ENCODE measurements at regions not wholly inside any gene's neighbourhood (a gene's known extent, or its start where the extent isn't known, plus 50 kb on each side); places are given as distances from the start of the nearest gene placed in this dataset.

- WGBS (ENCODE audit: insufficient coverage, low lambda C conversion rate), result 80% methylated on average over 1 of the region's 2 CpGs
- DNase-seq, result no peak
- no peaks in the 10 kb centered on the region for H3K9me3 ChIP-seq (ENCODE audit: control insufficient read depth, low read depth, low read length)
- no peak overlapping the region for H3K4me3 ChIP-seq (ENCODE audit: low read length)
- no peaks in the 10 kb centered on the region for H3K27me3 ChIP-seq (ENCODE audit: control insufficient read depth, insufficient read depth, low read length)
- H3K27ac ChIP-seq (ENCODE audit: low read length), result no peak overlapping the region
- no peaks in the 10 kb centered on the region for H3K36me3 ChIP-seq (ENCODE audit: control insufficient read depth, insufficient read depth, low read length)
- no peaks in the 10 kb centered on the region for H3K4me1 ChIP-seq (ENCODE audit: control insufficient read depth, insufficient read depth, low read length)
Observed at GRCh38 chr7:7044806-7045205, 137.5 kb upstream of the C1GALT1 start.

GRCh38 chr7:7048213-7048612, 134.1 kb upstream of the C1GALT1 start:
- H3K9me3 ChIP-seq (ENCODE audit: control insufficient read depth, low read depth, low read length), result no peaks in the 10 kb centered on the region
- no peaks in the 10 kb centered on the region for H3K27me3 ChIP-seq (ENCODE audit: control insufficient read depth, insufficient read depth, low read length)
- 60% methylated on average over 1 of the region's 4 CpGs for WGBS (ENCODE audit: insufficient coverage, low lambda C conversion rate)
- H3K36me3 ChIP-seq (ENCODE audit: control insufficient read depth, insufficient read depth, low read length), result no peaks in the 10 kb centered on the region
- H3K27ac ChIP-seq (ENCODE audit: low read length), result no peak overlapping the region
- H3K4me3 ChIP-seq (ENCODE audit: low read length), result no peak overlapping the region
- peaks cover 5% of the 10 kb centered on the region for H3K4me1 ChIP-seq (ENCODE audit: control insufficient read depth, insufficient read depth, low read length)
- no peak for DNase-seq

- Histone ChIP-seq H3K36me3 (ENCODE audit: control insufficient read depth, insufficient read depth, low read length) (no peaks in the 10 kb centered on the region), H3K27ac (ENCODE audit: low read length) (peak overlapping the region; percentile 42), H3K9me3 (ENCODE audit: control insufficient read depth, low read depth, low read length) (no peaks in the 10 kb centered on the region), H3K4me1 (ENCODE audit: control insufficient read depth, insufficient read depth, low read length) (peaks cover 5% of the 10 kb centered on the region), H3K4me3 (ENCODE audit: low read length) (no peak overlapping the region), H3K27me3 (ENCODE audit: control insufficient read depth, insufficient read depth, low read length) (no peaks in the 10 kb centered on the region)
- peak; percentile 19 to 61 for DNase-seq
- WGBS (ENCODE audit: insufficient coverage, low lambda C conversion rate), result no CpG with 5 or more reads among the region's 4 CpGs
Observed at GRCh38 chr7:7051206-7051877, 131.0 kb upstream of the C1GALT1 start.

- no peaks in the 10 kb centered on the region for H3K27me3 ChIP-seq (ENCODE audit: control insufficient read depth, insufficient read depth, low read length)
- no peaks in the 10 kb centered on the region for H3K9me3 ChIP-seq (ENCODE audit: control insufficient read depth, low read depth, low read length)
- no peak overlapping the region for H3K27ac ChIP-seq (ENCODE audit: low read length)
- peaks cover 5% of the 10 kb centered on the region for H3K4me1 ChIP-seq (ENCODE audit: control insufficient read depth, insufficient read depth, low read length)
- WGBS (ENCODE audit: insufficient coverage, low lambda C conversion rate), result 0% methylated on average over 1 of the region's 8 CpGs
- H3K4me3 ChIP-seq (ENCODE audit: low read length), result no peak overlapping the region
- DNase-seq, result no peak
- H3K36me3 ChIP-seq (ENCODE audit: control insufficient read depth, insufficient read depth, low read length), result no peaks in the 10 kb centered on the region
Observed at GRCh38 chr7:7054252-7054830, 128.0 kb upstream of the C1GALT1 start.

- no peak overlapping the region for H3K27ac ChIP-seq (ENCODE audit: low read length)
- H3K4me3 ChIP-seq (ENCODE audit: low read length), result no peak overlapping the region
- no peaks in the 10 kb centered on the region for H3K4me1 ChIP-seq (ENCODE audit: control insufficient read depth, insufficient read depth, low read length)
- H3K9me3 ChIP-seq (ENCODE audit: control insufficient read depth, low read depth, low read length), result no peaks in the 10 kb centered on the region
- no peaks in the 10 kb centered on the region for H3K36me3 ChIP-seq (ENCODE audit: control insufficient read depth, insufficient read depth, low read length)
- no CpG with 5 or more reads among the region's 10 CpGs for WGBS (ENCODE audit: insufficient coverage, low lambda C conversion rate)
- no peaks in the 10 kb centered on the region for H3K27me3 ChIP-seq (ENCODE audit: control insufficient read depth, insufficient read depth, low read length)
- DNase-seq, result no peak
Observed at GRCh38 chr7:7060828-7061599, 121.3 kb upstream of the C1GALT1 start.

- no peaks in the 10 kb centered on the region for H3K4me1 ChIP-seq (ENCODE audit: control insufficient read depth, insufficient read depth, low read length)
- no peak overlapping the region for H3K4me3 ChIP-seq (ENCODE audit: low read length)
- 83% methylated on average over 1 of the region's 8 CpGs for WGBS (ENCODE audit: insufficient coverage, low lambda C conversion rate)
Observed at GRCh38 chr7:7077945-7078344, 104.4 kb upstream of the C1GALT1 start.

GRCh38 chr7:7080802-7081201, 101.5 kb upstream of the C1GALT1 start:
- H3K27ac ChIP-seq (ENCODE audit: low read length), result no peak overlapping the region
- no peaks in the 10 kb centered on the region for H3K27me3 ChIP-seq (ENCODE audit: control insufficient read depth, insufficient read depth, low read length)
- no peak for DNase-seq
- no peaks in the 10 kb centered on the region for H3K4me1 ChIP-seq (ENCODE audit: control insufficient read depth, insufficient read depth, low read length)
- 60% methylated on average over 1 of the region's 2 CpGs for WGBS (ENCODE audit: insufficient coverage, low lambda C conversion rate)
- no peaks in the 10 kb centered on the region for H3K9me3 ChIP-seq (ENCODE audit: control insufficient read depth, low read depth, low read length)
- no peak overlapping the region for H3K4me3 ChIP-seq (ENCODE audit: low read length)
- no peaks in the 10 kb centered on the region for H3K36me3 ChIP-seq (ENCODE audit: control insufficient read depth, insufficient read depth, low read length)

More at GRCh38 chr7:7077945-7078344, 104.4 kb upstream of the C1GALT1 start:
- Histone ChIP-seq H3K27ac (ENCODE audit: low read length) (no peak overlapping the region), H3K9me3 (ENCODE audit: control insufficient read depth, low read depth, low read length) (no peaks in the 10 kb centered on the region), H3K27me3 (ENCODE audit: control insufficient read depth, insufficient read depth, low read length) (no peaks in the 10 kb centered on the region), H3K36me3 (ENCODE audit: control insufficient read depth, insufficient read depth, low read length) (no peaks in the 10 kb centered on the region)
- no peak for DNase-seq

- H3K27ac ChIP-seq (ENCODE audit: low read length), result no peak overlapping the region
- no peak for DNase-seq
- no peaks in the 10 kb centered on the region for H3K36me3 ChIP-seq (ENCODE audit: control insufficient read depth, insufficient read depth, low read length)
- no CpG with 5 or more reads among the region's 1 CpG for WGBS (ENCODE audit: insufficient coverage, low lambda C conversion rate)
- no peaks in the 10 kb centered on the region for H3K27me3 ChIP-seq (ENCODE audit: control insufficient read depth, insufficient read depth, low read length)
- no peaks in the 10 kb centered on the region for H3K9me3 ChIP-seq (ENCODE audit: control insufficient read depth, low read depth, low read length)
- H3K4me3 ChIP-seq (ENCODE audit: low read length), result no peak overlapping the region
- H3K4me1 ChIP-seq (ENCODE audit: control insufficient read depth, insufficient read depth, low read length), result no peaks in the 10 kb centered on the region
Observed at GRCh38 chr7:7090460-7090859, 91.9 kb upstream of the C1GALT1 start.

- Histone ChIP-seq H3K9me3 (ENCODE audit: control insufficient read depth, low read depth, low read length) (no peaks in the 10 kb centered on the region), H3K27ac (ENCODE audit: low read length) (no peak overlapping the region), H3K27me3 (ENCODE audit: control insufficient read depth, insufficient read depth, low read length) (no peaks in the 10 kb centered on the region), H3K36me3 (ENCODE audit: control insufficient read depth, insufficient read depth, low read length) (no peaks in the 10 kb centered on the region), H3K4me1 (ENCODE audit: control insufficient read depth, insufficient read depth, low read length) (peaks cover 14% of the 10 kb centered on the region), H3K4me3 (ENCODE audit: low read length) (no peak overlapping the region)
- no peak for DNase-seq
- WGBS (ENCODE audit: insufficient coverage, low lambda C conversion rate), result 71% methylated on average over 1 of the region's 1 CpG
Observed at GRCh38 chr7:7098280-7098818, 84.0 kb upstream of the C1GALT1 start.

GRCh38 chr7:7099584-7100014, 82.7 kb upstream of the C1GALT1 start:
- peak overlapping the region; percentile 16 for H3K27ac ChIP-seq (ENCODE audit: low read length)
- H3K27me3 ChIP-seq (ENCODE audit: control insufficient read depth, insufficient read depth, low read length), result no peaks in the 10 kb centered on the region
- H3K4me3 ChIP-seq (ENCODE audit: low read length), result no peak overlapping the region
- peaks cover 14% of the 10 kb centered on the region for H3K4me1 ChIP-seq (ENCODE audit: control insufficient read depth, insufficient read depth, low read length)
- DNase-seq, result peak; percentile 74 to 84
- no peaks in the 10 kb centered on the region for H3K36me3 ChIP-seq (ENCODE audit: control insufficient read depth, insufficient read depth, low read length)
- no peaks in the 10 kb centered on the region for H3K9me3 ChIP-seq (ENCODE audit: control insufficient read depth, low read depth, low read length)
- WGBS (ENCODE audit: insufficient coverage, low lambda C conversion rate), result no CpG with 5 or more reads among the region's 1 CpG

Measured in large intestine (tissue), 3 donors.